BJ (cell line): ENCODE measurements at regions not wholly inside any gene's neighbourhood (a gene's known extent, or its start where the extent isn't known, plus 50 kb on each side); places are given as distances from the start of the nearest gene placed in this dataset.

Experiments
- CTCF ChIA-PET: fragments of 350-600 bp; formaldehyde crosslinking; extraction: SDS; loops from one replicate; lab custom pipeline; 2021; ENCODE audit warnings: antibody characterized with exemption, inconsistent platforms; lab: Yijun Ruan, JAX
- POLR2A ChIA-PET: fragments of 300-600 bp; sonication (Branson Sonifier 250); formaldehyde crosslinking; extraction: SDS; loops from one replicate; lab custom pipeline; 2021; ENCODE audit warnings: antibody characterized with exemption; lab: Charles Lee
- DNase-seq: peaks from one replicate; pipeline ENCODE4 v3.0.0-alpha.2; 2011; ENCODE audit warnings: low read depth
- H3K27me3 ChIP-seq: 2 replicates; pipeline ENCODE4 v1.6.0; 2011; ENCODE audit warnings: low read length; ENCODE audit not compliant: control insufficient read depth, insufficient read depth
- H3K36me3 ChIP-seq: 2 replicates; pipeline ENCODE4 v1.5.1; 2011; ENCODE audit warnings: low read length; ENCODE audit not compliant: control insufficient read depth, insufficient read depth
- H3K4me3 ChIP-seq: 2 replicates; pipeline ENCODE4 v1.5.1; 2011; ENCODE audit warnings: low read depth, mild to moderate bottlenecking, control low read depth, low read length
- CTCF ChIP-seq: IDR thresholded peaks from 2 replicates; pipeline ENCODE4 v1.5.1; 2011; ENCODE audit warnings: low read depth, mild to moderate bottlenecking, control low read depth, inconsistent platforms, low read length, moderate library complexity; ENCODE audit not compliant: insufficient read depth

- ChIA-PET POLR2A (interaction anchor here (0.6 to 0.7 kb wide), 2 partner anchors 208 to 226 kb away, joined by 4 to 10 read pairs; no protein-coding TSS in a partner anchor), CTCF (interaction anchor here (0.6 to 1.2 kb wide), 3 partner anchors 11 to 1670 kb away, joined by 3 to 4 read pairs (median 3); no protein-coding TSS in a partner anchor)
- H3K4me3 ChIP-seq, result no peak overlapping the region
- no peaks in the 10 kb centered on the region for H3K36me3 ChIP-seq
- TF ChIP-seq CTCF, result no peak
- DNase-seq, result no peak
- no peaks in the 10 kb centered on the region for H3K27me3 ChIP-seq
Observed at GRCh38 chr5:124871303-124871702, 124.9 kb upstream of the ZNF608 start.

GRCh38 chr5:124872086-124872485 is 125.6 kb upstream of the ZNF608 start:
- POLR2A ChIA-PET, result interaction anchor here (0.7 kb wide), 1 partner anchor 209 kb away, joined by 10 read pairs; no protein-coding TSS in a partner anchor
- no peaks in the 10 kb centered on the region for H3K27me3 ChIP-seq
- CTCF ChIA-PET, result interaction anchor here (1.2 kb wide), 1 partner anchor 21 kb away, joined by 4 read pairs; no protein-coding TSS in a partner anchor
- TF ChIP-seq CTCF, result no peak
- no peak for DNase-seq
- H3K4me3 ChIP-seq, result no peak overlapping the region
- H3K36me3 ChIP-seq, result no peaks in the 10 kb centered on the region

- no peaks in the 10 kb centered on the region for H3K36me3 ChIP-seq
- ChIA-PET CTCF (no interaction called here), POLR2A (no interaction called here)
- no peaks in the 10 kb centered on the region for H3K27me3 ChIP-seq
- no peak overlapping the region for H3K4me3 ChIP-seq
- no peak for TF ChIP-seq CTCF
- no peak for DNase-seq
Observed at GRCh38 chr5:124872615-124873014, 126.2 kb upstream of the ZNF608 start.

- H3K36me3 ChIP-seq, result no peaks in the 10 kb centered on the region
- no peak for TF ChIP-seq CTCF
- ChIA-PET CTCF (no interaction called here), POLR2A (no interaction called here)
- no peak for DNase-seq
- no peaks in the 10 kb centered on the region for H3K27me3 ChIP-seq
- H3K4me3 ChIP-seq, result no peak overlapping the region
Observed at GRCh38 chr5:124873188-124873587, 126.7 kb upstream of the ZNF608 start.

- Histone ChIP-seq H3K36me3 (no peaks in the 10 kb centered on the region), H3K27me3 (no peaks in the 10 kb centered on the region), H3K4me3 (no peak overlapping the region)
- POLR2A ChIA-PET, result no interaction called here
- CTCF ChIA-PET, result no interaction called here
- DNase-seq, result no peak
- TF ChIP-seq CTCF, result no peak
Observed at GRCh38 chr5:124873713-124874112, 127.3 kb upstream of the ZNF608 start.
